Gastroesophageal sphincter (tissue), 4 donors: ENCODE measurements at regions not wholly inside any gene's neighbourhood (a gene's known extent, or its start where the extent isn't known, plus 50 kb on each side); places are given as distances from the start of the nearest gene placed in this dataset.

ENCODE experiments used
- ATAC-seq: fragments of 150-250 bp; one replicate; pipeline ENCODE4 v1.9.1; 2016; ENCODE audit warnings: mild to moderate bottlenecking, moderate library complexity
- H3K27ac ChIP-seq, 4 donors: fragments of 200-600 bp; sonication (generic) in 3 of 4; 1 replicate in 3 of 4; 2 replicates in 1 of 4; pipeline ENCODE4 v1.5.1; 2016 to 2019
- H3K27me3 ChIP-seq: fragments of 200-600 bp; sonication (generic); one replicate; pipeline ENCODE4 v1.5.1; 2019
- H3K36me3 ChIP-seq, 2 donors: fragments of 200-600 bp; sonication (generic); one replicate each; pipeline ENCODE4 v1.5.1; 2019; ENCODE audit warnings: control low read depth in 1 of 2
- H3K4me1 ChIP-seq, 3 donors: fragments of 200-600 bp; sonication (generic); 1 replicate in 2 of 3; 2 replicates in 1 of 3; pipeline ENCODE4 v1.5.1; 2016 to 2019; ENCODE audit warnings: control low read depth in 2 of 3
- H3K4me3 ChIP-seq, 2 donors: fragments of 200-600 bp; sonication (generic); one replicate each; pipeline ENCODE4 v1.5.1; 2019; ENCODE audit warnings: mild to moderate bottlenecking in 1 of 2, moderate library complexity in 1 of 2
- H3K9me3 ChIP-seq, 3 donors: fragments of 200-600 bp; sonication (generic); one replicate each; pipeline ENCODE4 v1.5.1; 2017 to 2019; ENCODE audit warnings: control low read depth in 2 of 3
- EP300 ChIP-seq: sonication (generic); formaldehyde crosslinking; IDR thresholded peaks from one replicate; pipeline ENCODE4 v1.6.1; 2017; ENCODE audit warnings: antibody characterized with exemption, mild to moderate bottlenecking
- POLR2A ChIP-seq, 2 donors: fragments of 450-650 bp; IDR thresholded peaks; one replicate each; pipeline ENCODE4 v1.6.1; 2017; ENCODE audit warnings: antibody characterized with exemption in 2 of 2, mild to moderate bottlenecking in 2 of 2, moderate library complexity in 1 of 2
- POLR2AphosphoS5 ChIP-seq: sonication (generic); formaldehyde crosslinking; IDR thresholded peaks from one replicate; pipeline ENCODE4 v1.6.1; 2017; ENCODE audit warnings: antibody characterized with exemption
- WGBS, 2 donors: methylation state at CpG; one replicate each; pipeline ENCODE4 v1.1.5; 2018; ENCODE audit warnings: low coverage in 1 of 2; 5-methylcytosine and 5-hydroxymethylcytosine counted together
- TF ChIP-seq, protein P1 (sequence below), 4 experiments: fragments of 200-600 bp in 2 of 4; fragments of 450-650 bp in 2 of 4; sonication (generic) in 1 of 4; IDR thresholded peaks; one replicate each; pipeline ENCODE4 v1.5.1; 2017 to 2019; ENCODE audit warnings: antibody characterized with exemption in 4 of 4, mild to moderate bottlenecking in 2 of 4, moderate library complexity in 2 of 4

DNA sequence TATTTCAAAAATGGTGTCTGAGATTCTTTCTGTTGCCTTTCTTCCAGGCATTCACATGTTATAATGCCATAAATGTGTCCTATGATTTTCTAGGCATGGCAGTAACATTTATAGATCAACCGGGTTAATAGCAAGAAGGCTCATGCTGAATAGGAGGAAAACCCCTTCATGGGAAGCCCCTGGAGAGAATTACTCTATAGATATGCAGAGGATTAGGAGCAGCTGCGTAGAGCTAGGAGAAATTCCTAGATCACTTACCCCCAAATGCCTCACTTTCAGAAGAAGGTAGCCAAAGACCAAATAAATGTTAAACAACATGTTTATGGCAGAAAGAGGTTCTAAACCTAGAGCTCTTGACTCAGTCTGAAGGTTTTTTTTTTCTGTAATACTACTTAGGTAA, 153.4 kb upstream of the CTNNA2 start:
- Histone ChIP-seq H3K4me1 (no peaks in the 10 kb centered on the region), H3K9me3 (peaks cover 0 to 21% (median 0%) of the 10 kb centered on the region in 3 donors), H3K4me3 (no peak overlapping the region), H3K27ac (no peak overlapping the region), H3K27me3 (no peaks in the 10 kb centered on the region), H3K36me3 (no peaks in the 10 kb centered on the region)
- 23 to 43% methylated on average over 2 of the region's 2 CpGs for WGBS, 2 donors
- no peak for ATAC-seq
- TF ChIP-seq POLR2AphosphoS5 (no peak), EP300 (no peak), POLR2A (IDR thresholded peaks at IDR 0.05) (no peak)
- TF ChIP-seq, protein P1, sequence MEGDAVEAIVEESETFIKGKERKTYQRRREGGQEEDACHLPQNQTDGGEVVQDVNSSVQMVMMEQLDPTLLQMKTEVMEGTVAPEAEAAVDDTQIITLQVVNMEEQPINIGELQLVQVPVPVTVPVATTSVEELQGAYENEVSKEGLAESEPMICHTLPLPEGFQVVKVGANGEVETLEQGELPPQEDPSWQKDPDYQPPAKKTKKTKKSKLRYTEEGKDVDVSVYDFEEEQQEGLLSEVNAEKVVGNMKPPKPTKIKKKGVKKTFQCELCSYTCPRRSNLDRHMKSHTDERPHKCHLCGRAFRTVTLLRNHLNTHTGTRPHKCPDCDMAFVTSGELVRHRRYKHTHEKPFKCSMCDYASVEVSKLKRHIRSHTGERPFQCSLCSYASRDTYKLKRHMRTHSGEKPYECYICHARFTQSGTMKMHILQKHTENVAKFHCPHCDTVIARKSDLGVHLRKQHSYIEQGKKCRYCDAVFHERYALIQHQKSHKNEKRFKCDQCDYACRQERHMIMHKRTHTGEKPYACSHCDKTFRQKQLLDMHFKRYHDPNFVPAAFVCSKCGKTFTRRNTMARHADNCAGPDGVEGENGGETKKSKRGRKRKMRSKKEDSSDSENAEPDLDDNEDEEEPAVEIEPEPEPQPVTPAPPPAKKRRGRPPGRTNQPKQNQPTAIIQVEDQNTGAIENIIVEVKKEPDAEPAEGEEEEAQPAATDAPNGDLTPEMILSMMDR (IDR thresholded peaks at IDR 0.05) = no peak

DNA sequence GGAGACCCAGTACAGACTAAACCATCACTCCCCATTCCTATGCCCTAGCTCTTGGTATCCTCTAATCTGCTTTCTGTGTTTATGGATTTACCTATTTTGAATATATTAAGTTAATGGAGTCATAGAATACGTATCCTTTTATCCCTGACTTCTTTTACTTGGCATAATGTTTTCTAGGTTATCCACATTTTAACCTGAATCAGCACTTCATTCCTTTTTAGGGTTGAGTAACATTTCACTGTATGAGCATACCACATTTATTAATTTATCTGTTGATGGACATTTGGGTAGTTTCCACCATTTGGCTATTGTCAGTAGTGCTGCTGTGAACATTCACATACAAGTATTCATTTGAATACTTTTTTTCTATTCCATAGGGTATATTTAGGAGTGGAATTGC, 157.3 kb upstream of the CTNNA2 start:
- H3K27ac ChIP-seq = no peak overlapping the region
- H3K4me1 ChIP-seq = no peaks in the 10 kb centered on the region
- H3K4me3 ChIP-seq = no peak overlapping the region
- no peaks in the 10 kb centered on the region for H3K27me3 ChIP-seq
- no peaks in the 10 kb centered on the region for H3K36me3 ChIP-seq
- WGBS, 2 donors = 0 to 50% methylated on average over 1 of the region's 1 CpG
- TF ChIP-seq EP300 (no peak), POLR2A (IDR thresholded peaks at IDR 0.05) (no peak), POLR2AphosphoS5 (no peak)
- TF ChIP-seq, protein P1 (IDR thresholded peaks at IDR 0.05) = no peak
- peaks cover 0 to 23% (median 0%) of the 10 kb centered on the region in 3 donors for H3K9me3 ChIP-seq
- ATAC-seq = no peak

- TF ChIP-seq POLR2A (IDR thresholded peaks at IDR 0.05) = no peak
- TF ChIP-seq, protein P1 (IDR thresholded peaks at IDR 0.05) = no peak
- no peak for TF ChIP-seq EP300
- TF ChIP-seq POLR2AphosphoS5 = no peak
- no peak overlapping the region for H3K27ac ChIP-seq
- ATAC-seq = no peak
- H3K27me3 ChIP-seq = no peaks in the 10 kb centered on the region
- H3K4me3 ChIP-seq = no peak overlapping the region
- H3K4me1 ChIP-seq = no peaks in the 10 kb centered on the region
- no peaks in the 10 kb centered on the region for H3K9me3 ChIP-seq
- H3K36me3 ChIP-seq = no peaks in the 10 kb centered on the region
Observed at GRCh38 chr2:79327460-79327859, 167.9 kb upstream of the REG3A start.

DNA sequence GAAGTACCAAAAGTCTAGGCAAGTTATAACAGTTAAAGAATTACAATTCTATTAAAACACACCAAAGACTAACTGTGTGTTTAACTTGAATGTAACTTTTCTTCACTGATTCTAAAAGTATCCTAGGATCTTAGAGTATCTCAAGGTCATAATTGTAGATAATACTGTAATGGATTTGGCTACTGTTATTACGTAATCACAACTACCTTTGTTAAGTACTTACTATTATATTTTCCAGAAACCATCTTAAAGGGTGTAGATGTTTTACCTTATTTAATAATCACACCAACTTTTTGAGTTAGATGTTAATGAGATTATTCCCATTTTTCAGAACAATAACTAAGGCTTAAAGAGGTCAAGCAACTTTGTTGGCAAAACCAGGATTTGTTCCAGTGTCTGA, 161.3 kb upstream of the REG3A start:
- Histone ChIP-seq H3K27ac (no peak overlapping the region), H3K36me3 (no peaks in the 10 kb centered on the region), H3K4me3 (no peak overlapping the region), H3K4me1 (no peaks in the 10 kb centered on the region), H3K9me3 (no peaks in the 10 kb centered on the region), H3K27me3 (no peaks in the 10 kb centered on the region)
- no peak for ATAC-seq
- TF ChIP-seq POLR2AphosphoS5 (no peak), POLR2A (IDR thresholded peaks at IDR 0.05) (no peak), EP300 (no peak)
- TF ChIP-seq, protein P1 (IDR thresholded peaks at IDR 0.05) = no peak
- 90 to 94% methylated on average over 1 of the region's 1 CpG for WGBS, 2 donors

DNA sequence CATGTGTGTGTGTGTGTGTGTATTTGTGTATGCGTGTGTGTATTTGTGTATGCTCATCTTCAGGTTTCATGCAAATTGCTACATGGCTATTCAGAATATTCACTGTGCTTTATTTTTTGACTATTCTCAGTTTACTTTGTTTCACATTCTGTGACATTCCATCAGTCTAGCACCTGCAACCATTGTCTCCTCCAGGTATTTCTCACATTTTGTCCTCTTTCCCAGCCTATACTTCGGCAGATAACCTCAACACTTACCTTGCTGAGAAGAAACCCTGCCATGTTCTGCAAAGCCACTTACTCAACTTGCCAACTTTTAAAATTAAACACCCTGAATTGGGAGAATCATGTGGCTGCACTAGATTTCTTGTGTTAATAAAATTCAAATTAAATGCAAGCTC, 135.4 kb upstream of the REG3A start:
- Histone ChIP-seq H3K4me1 (no peaks in the 10 kb centered on the region), H3K27me3 (no peaks in the 10 kb centered on the region), H3K4me3 (no peak overlapping the region), H3K9me3 (no peaks in the 10 kb centered on the region), H3K36me3 (no peaks in the 10 kb centered on the region), H3K27ac (no peak overlapping the region)
- 77 to 79% methylated on average over 2 of the region's 2 CpGs for whole genome bisulfite sequencing, 2 donors
- no peak for TF ChIP-seq POLR2AphosphoS5
- TF ChIP-seq, protein P1 (IDR thresholded peaks at IDR 0.05) = no peak
- TF ChIP-seq EP300 = no peak
- no peak for TF ChIP-seq POLR2A (IDR thresholded peaks at IDR 0.05)
- no peak for ATAC-seq
